Liver (tissue), 7 donors: ENCODE measurements at regions not wholly inside any gene's neighbourhood (a gene's known extent, or its start where the extent isn't known, plus 50 kb on each side); places are given as distances from the start of the nearest gene placed in this dataset.

Experiments
- DNase-seq: peaks from one replicate; pipeline ENCODE4 v3.0.0-alpha.2; 2017; ENCODE audit warnings: low spot score
- H3K27ac ChIP-seq, 2 donors: one replicate each; pipeline ENCODE4 v1.7.0; 2013; ENCODE audit warnings: inconsistent platforms in 2 of 2, low read length in 2 of 2, control low read depth in 1 of 2, low read depth in 1 of 2, mild to moderate bottlenecking in 1 of 2
- H3K27me3 ChIP-seq, 4 donors: one replicate each; pipeline versions ENCODE4 v1.6.1 to v1.7.0; 2013; ENCODE audit warnings: low read length in 3 of 4, inconsistent platforms in 1 of 4, mild to moderate bottlenecking in 1 of 4, moderate library complexity in 1 of 4; ENCODE audit not compliant: control insufficient read depth in 4 of 4, insufficient read depth in 4 of 4
- H3K36me3 ChIP-seq, 4 donors: one replicate each; pipeline versions ENCODE4 v1.6.1 to v1.7.0; 2013; ENCODE audit warnings: low read length in 3 of 4, mild to moderate bottlenecking in 3 of 4, low read depth in 1 of 4, moderate library complexity in 1 of 4; ENCODE audit not compliant: control insufficient read depth in 4 of 4, insufficient read depth in 3 of 4
- H3K4me1 ChIP-seq, 4 donors: one replicate each; pipeline versions ENCODE4 v1.6.1 to v1.7.0; 2013; ENCODE audit warnings: low read length in 3 of 4, mild to moderate bottlenecking in 3 of 4, moderate library complexity in 1 of 4; ENCODE audit not compliant: control insufficient read depth in 4 of 4, insufficient read depth in 4 of 4
- H3K4me3 ChIP-seq, 3 donors: one replicate each; pipeline versions ENCODE4 v1.6.1 to v1.7.0; 2013; ENCODE audit warnings: low read length in 3 of 3, control low read depth in 1 of 3, low read depth in 1 of 3, mild to moderate bottlenecking in 1 of 3
- H3K9ac ChIP-seq, 2 donors: one replicate each; pipeline ENCODE4 v1.7.0; 2013; ENCODE audit warnings: low read length in 2 of 2, mild to moderate bottlenecking in 2 of 2, moderate library complexity in 2 of 2, control low read depth in 1 of 2, low read depth in 1 of 2
- H3K9me3 ChIP-seq, 4 donors: one replicate each; pipeline versions ENCODE4 v1.6.1 to v1.7.0; 2013; ENCODE audit warnings: low read length in 3 of 4; ENCODE audit not compliant: control insufficient read depth in 4 of 4
- FOXA1 ChIP-seq: IDR thresholded peaks from 2 replicates; pipeline ENCODE4 v1.6.1; 2016; ENCODE audit warnings: antibody characterized with exemption
- FOXA2 ChIP-seq: IDR thresholded peaks from 2 replicates; pipeline ENCODE4 v1.6.1; 2016; ENCODE audit warnings: antibody characterized with exemption
- GABPA ChIP-seq, 2 donors: IDR thresholded peaks in 1 of 2; conservative IDR thresholded peaks in 1 of 2; 2 replicates each; pipeline ENCODE4 v1.6.1; 2016; ENCODE audit warnings: antibody characterized with exemption in 2 of 2, mild to moderate bottlenecking in 1 of 2, moderate library complexity in 1 of 2
- HNF4A ChIP-seq, 2 donors: conservative IDR thresholded peaks; 2 replicates each; pipeline ENCODE4 v1.6.1; 2016; ENCODE audit warnings: antibody characterized with exemption in 2 of 2, mild to moderate bottlenecking in 2 of 2
- JUND ChIP-seq, 2 donors: IDR thresholded peaks; 2 replicates each; pipeline ENCODE4 v1.6.1; 2016; ENCODE audit warnings: antibody characterized with exemption in 2 of 2
- MAX ChIP-seq: IDR thresholded peaks from 2 replicates; pipeline ENCODE4 v1.6.1; 2016; ENCODE audit warnings: antibody characterized with exemption
- NR2F2 ChIP-seq: IDR thresholded peaks from 2 replicates; pipeline ENCODE4 v1.6.1; 2016; ENCODE audit warnings: antibody characterized with exemption
- RAD21 ChIP-seq, 2 donors: IDR thresholded peaks; 2 replicates each; pipeline ENCODE4 v1.6.1; 2016; ENCODE audit warnings: antibody characterized with exemption in 2 of 2, mild to moderate bottlenecking in 2 of 2
- RXRA ChIP-seq, 2 donors: IDR thresholded peaks; 2 replicates each; pipeline ENCODE4 v1.6.1; 2017 to 2018; ENCODE audit warnings: antibody characterized with exemption in 2 of 2, mild to moderate bottlenecking in 1 of 2
- SP1 ChIP-seq: IDR thresholded peaks from 2 replicates; pipeline ENCODE4 v1.6.1; 2018; ENCODE audit warnings: antibody characterized with exemption, mild to moderate bottlenecking
- TAF1 ChIP-seq: conservative IDR thresholded peaks from 2 replicates; pipeline ENCODE4 v1.6.1; 2016; ENCODE audit warnings: antibody characterized with exemption, mild to moderate bottlenecking
- ZBTB33 ChIP-seq: IDR thresholded peaks from 2 replicates; pipeline ENCODE4 v1.6.1; 2016; ENCODE audit warnings: antibody characterized with exemption
- WGBS: extraction: QIAGEN DNeasy Blood & Tissue Kit; methylation state at CpG from one replicate; pipeline ENCODE4 v1.1.7; 2013; 5-methylcytosine and 5-hydroxymethylcytosine counted together
- TF ChIP-seq, protein P1 (sequence below): IDR thresholded peaks from 2 replicates; pipeline ENCODE4 v1.6.1; 2016; ENCODE audit warnings: antibody characterized with exemption, mild to moderate bottlenecking
- TF ChIP-seq, protein P2 (sequence below): IDR thresholded peaks from 2 replicates; pipeline ENCODE4 v1.6.1; 2016; ENCODE audit warnings: antibody characterized with exemption
- donor health status: healthy.
- donor health status: healthy.
- donor health status: healthy.
- donor health status: healthy.

DNA sequence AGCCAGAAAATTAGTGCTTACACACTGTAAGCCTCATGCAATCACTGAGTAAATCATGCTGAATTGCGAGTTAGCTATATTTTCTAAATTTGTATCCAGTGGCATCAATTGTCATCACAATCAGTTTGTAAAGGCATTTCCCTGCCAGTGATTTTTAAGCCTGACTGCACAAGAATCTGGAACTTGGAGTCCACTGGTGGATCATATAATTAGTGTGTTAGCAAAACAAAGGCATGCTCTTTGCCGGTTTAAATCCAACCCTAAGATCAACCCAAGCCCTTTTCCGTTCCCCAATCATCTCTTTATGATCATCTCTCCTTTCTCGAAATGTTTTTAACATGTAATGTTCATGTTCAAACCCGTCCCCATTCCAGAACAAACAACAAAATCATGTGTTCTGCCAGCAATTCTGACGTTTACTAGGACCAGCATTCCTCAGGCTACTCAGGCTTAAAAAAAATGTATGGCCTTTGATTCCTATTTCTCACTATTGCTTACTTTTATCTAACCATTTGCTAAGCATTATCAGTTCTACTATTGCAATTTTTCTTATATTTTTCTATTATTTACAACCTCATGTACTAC, 649.2 kb downstream of the SORCS1 start:
- TF ChIP-seq FOXA1 (no peak), RXRA (IDR thresholded peaks at IDR 0.05) (no peak), JUND (IDR thresholded peaks at IDR 0.05) (no peak), RAD21 (IDR thresholded peaks at IDR 0.05) (no peak), SP1 (no peak), ZBTB33 (no peak), FOXA2 (no peak), GABPA (IDR thresholded peaks at IDR 0.05 in 1 of 2, conservative IDR thresholded peaks at IDR 0.05 in 1 of 2) (no peak), HNF4A (conservative IDR thresholded peaks at IDR 0.05) (no peak)
- TF ChIP-seq, protein P1, sequence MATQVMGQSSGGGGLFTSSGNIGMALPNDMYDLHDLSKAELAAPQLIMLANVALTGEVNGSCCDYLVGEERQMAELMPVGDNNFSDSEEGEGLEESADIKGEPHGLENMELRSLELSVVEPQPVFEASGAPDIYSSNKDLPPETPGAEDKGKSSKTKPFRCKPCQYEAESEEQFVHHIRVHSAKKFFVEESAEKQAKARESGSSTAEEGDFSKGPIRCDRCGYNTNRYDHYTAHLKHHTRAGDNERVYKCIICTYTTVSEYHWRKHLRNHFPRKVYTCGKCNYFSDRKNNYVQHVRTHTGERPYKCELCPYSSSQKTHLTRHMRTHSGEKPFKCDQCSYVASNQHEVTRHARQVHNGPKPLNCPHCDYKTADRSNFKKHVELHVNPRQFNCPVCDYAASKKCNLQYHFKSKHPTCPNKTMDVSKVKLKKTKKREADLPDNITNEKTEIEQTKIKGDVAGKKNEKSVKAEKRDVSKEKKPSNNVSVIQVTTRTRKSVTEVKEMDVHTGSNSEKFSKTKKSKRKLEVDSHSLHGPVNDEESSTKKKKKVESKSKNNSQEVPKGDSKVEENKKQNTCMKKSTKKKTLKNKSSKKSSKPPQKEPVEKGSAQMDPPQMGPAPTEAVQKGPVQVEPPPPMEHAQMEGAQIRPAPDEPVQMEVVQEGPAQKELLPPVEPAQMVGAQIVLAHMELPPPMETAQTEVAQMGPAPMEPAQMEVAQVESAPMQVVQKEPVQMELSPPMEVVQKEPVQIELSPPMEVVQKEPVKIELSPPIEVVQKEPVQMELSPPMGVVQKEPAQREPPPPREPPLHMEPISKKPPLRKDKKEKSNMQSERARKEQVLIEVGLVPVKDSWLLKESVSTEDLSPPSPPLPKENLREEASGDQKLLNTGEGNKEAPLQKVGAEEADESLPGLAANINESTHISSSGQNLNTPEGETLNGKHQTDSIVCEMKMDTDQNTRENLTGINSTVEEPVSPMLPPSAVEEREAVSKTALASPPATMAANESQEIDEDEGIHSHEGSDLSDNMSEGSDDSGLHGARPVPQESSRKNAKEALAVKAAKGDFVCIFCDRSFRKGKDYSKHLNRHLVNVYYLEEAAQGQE = no peak
- 65% methylated on average over 6 of the region's 6 CpGs for WGBS

GRCh38 chr10:106513352-106513771, 651.1 kb downstream of the SORCS1 start:
- no peak overlapping the region for H3K4me3 ChIP-seq
- no peaks in the 10 kb centered on the region for H3K9me3 ChIP-seq
- no peak for DNase-seq
- TF ChIP-seq, protein P2, sequence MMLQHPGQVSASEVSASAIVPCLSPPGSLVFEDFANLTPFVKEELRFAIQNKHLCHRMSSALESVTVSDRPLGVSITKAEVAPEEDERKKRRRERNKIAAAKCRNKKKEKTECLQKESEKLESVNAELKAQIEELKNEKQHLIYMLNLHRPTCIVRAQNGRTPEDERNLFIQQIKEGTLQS = no peak
- TF ChIP-seq NR2F2 (no peak), ZBTB33 (no peak), TAF1 (no peak), RAD21 (IDR thresholded peaks at IDR 0.05) (no peak), HNF4A (conservative IDR thresholded peaks at IDR 0.05) (no peak), MAX (no peak)
- no peak overlapping the region for H3K27ac ChIP-seq
- no peaks in the 10 kb centered on the region for H3K4me1 ChIP-seq
- no peaks in the 10 kb centered on the region for H3K27me3 ChIP-seq
- no peaks in the 10 kb centered on the region for H3K36me3 ChIP-seq
- H3K9ac ChIP-seq = no peak overlapping the region
- WGBS = 55% methylated on average over 4 of the region's 4 CpGs

More for the DNA sequence above, 649.2 kb downstream of the SORCS1 start:
- Histone ChIP-seq H3K4me3 (no peak overlapping the region), H3K36me3 (no peaks in the 10 kb centered on the region), H3K9ac (no peak overlapping the region), H3K27me3 (no peaks in the 10 kb centered on the region), H3K4me1 (no peaks in the 10 kb centered on the region), H3K27ac (no peak overlapping the region), H3K9me3 (no peaks in the 10 kb centered on the region)
- DNase-seq = no peak
